ENCODE measurements at regions not wholly inside any gene's neighbourhood (a gene's known extent, or its start where the extent isn't known, plus 50 kb on each side); places are given as distances from the start of the nearest gene placed in this dataset.

- TF ChIP-seq POLR2A (IDR thresholded peaks at IDR 0.05; ENCODE audit: borderline replicate concordance, extremely low read depth, insufficient read depth, insufficient read length) (no peak), CTCF (IDR thresholded peaks at IDR 0.05 in 2 of 3, conservative IDR thresholded peaks at IDR 0.05 in 1 of 3; ENCODE audit: borderline replicate concordance in 1 of 3, insufficient read depth in 1 of 3, low read depth in 2 of 3, low read length in 2 of 3) (no peak), SIN3A (IDR thresholded peaks at IDR 0.05; ENCODE audit: low read depth) (no peak), POLR2AphosphoS5 (IDR thresholded peaks at IDR 0.05; ENCODE audit: low read depth, low read length) (no peak), EZH2 (IDR thresholded peaks at IDR 0.05) (no peak), FOSL1 (IDR thresholded peaks at IDR 0.05; ENCODE audit: low read depth) (no peak), TCF7L2 (IDR thresholded peaks at IDR 0.05; ENCODE audit: borderline replicate concordance, extremely low read depth, insufficient read depth, insufficient read length) (no peak), ZFX (IDR thresholded peaks at IDR 0.05) (no peak; the same call in none of the 2 replicates), SP1 (IDR thresholded peaks at IDR 0.05; ENCODE audit: low read depth) (no peak), REST (IDR thresholded peaks at IDR 0.05; ENCODE audit: low read depth) (no peak), CEBPB (IDR thresholded peaks at IDR 0.05; ENCODE audit: low read depth) (no peak), EGR1 (IDR thresholded peaks at IDR 0.05; ENCODE audit: low read depth) (no peak)
Observed at GRCh38 chr4:4762300-4762699, 97.2 kb upstream of the MSX1 start.
